Sciatic nerve (tissue), 2 donors: ENCODE measurements at regions not wholly inside any gene's neighbourhood (a gene's known extent, or its start where the extent isn't known, plus 50 kb on each side); places are given as distances from the start of the nearest gene placed in this dataset.
A peak's percentile ranks its signal among the peaks of the same experiment; 100 is the strongest.

Source experiments
- ATAC-seq: fragments of 200-7000 bp; cut with Tn5 transposase; one replicate; pipeline ENCODE4 v1.9.1; 2020; ENCODE audit warnings: mild to moderate bottlenecking, moderate library complexity
- DNase-seq: peaks from one replicate; pipeline ENCODE4 v3.0.0-alpha.2; 2020; ENCODE audit warnings: low spot score
- intact Hi-C: fragments of 100-400 bp; cut with DNase I; formaldehyde crosslinking; loops from one replicate; pipeline ENCODE4 v1.14.2; 2022
- donor health status: DM: no; HTN: no; CAD: no.
- donor health status: DM: no; HTN: no; CAD: no.

- DNase-seq (no peak), ATAC-seq (peak; percentile 46)
- intact Hi-C loops, result no loop called here
Measured at GRCh38 chr1:88451856-88452255, 232.2 kb upstream of the PKN2 start.

- no peak for ATAC-seq
- no peak for DNase-seq
- intact Hi-C loops, result no loop called here
Measured at GRCh38 chr1:88453295-88453694, 230.8 kb upstream of the PKN2 start.

GRCh38 chr1:88454781-88455180 lies 229.3 kb upstream of the PKN2 start:
- ATAC-seq, result no peak

GRCh38 chr1:88455621-88456256 lies 228.3 kb upstream of the PKN2 start:
- ATAC-seq (no peak), DNase-seq (no peak)
- intact Hi-C loops, result no loop called here

More at GRCh38 chr1:88454781-88455180, 229.3 kb upstream of the PKN2 start:
- no peak for DNase-seq
- intact Hi-C loops, result no loop called here

- DNase-seq (no peak), ATAC-seq (no peak)
- intact Hi-C loops, result no loop called here
Measured at GRCh38 chr1:88457197-88457596, 226.9 kb upstream of the PKN2 start.

- no peak for DNase-seq
- ATAC-seq, result no peak
- intact Hi-C loops, result no loop called here
Measured at GRCh38 chr1:88461007-88461406, 223.1 kb upstream of the PKN2 start.

GRCh38 chr1:88462096-88462487 lies 222.0 kb upstream of the PKN2 start:
- intact Hi-C loops, result no loop called here
- ATAC-seq, result no peak
- DNase-seq, result no peak

GRCh38 chr1:88462488-88463261 lies 221.4 kb upstream of the PKN2 start:
- ATAC-seq (peak; percentile 80), DNase-seq (peak; percentile 60)
- intact Hi-C loops, result no loop called here

- DNase-seq, result no peak
- intact Hi-C loops, result no loop called here
- ATAC-seq, result no peak
Measured at GRCh38 chr1:88463401-88463985, 220.6 kb upstream of the PKN2 start.

GRCh38 chr1:88466011-88466410 lies 218.1 kb upstream of the PKN2 start:
- DNase-seq (no peak), ATAC-seq (no peak)
- intact Hi-C loops, result no loop called here

GRCh38 chr1:88466899-88467580 lies 217.0 kb upstream of the PKN2 start:
- DNase-seq, result no peak
- intact Hi-C loops, result no loop called here

GRCh38 chr1:88472298-88472697 lies 211.8 kb upstream of the PKN2 start:
- DNase-seq (no peak), ATAC-seq (peak; percentile 26)
- intact Hi-C loops, result no loop called here

More at GRCh38 chr1:88466899-88467580, 217.0 kb upstream of the PKN2 start:
- ATAC-seq, result no peak

- intact Hi-C loops, result no loop called here
- peak; percentile 58 for ATAC-seq
- DNase-seq, result no peak
Measured at GRCh38 chr1:88472714-88473113, 211.4 kb upstream of the PKN2 start.

- ATAC-seq (no peak), DNase-seq (no peak)
- intact Hi-C loops, result no loop called here
Measured at GRCh38 chr1:88474555-88475304, 209.3 kb upstream of the PKN2 start.

GRCh38 chr1:88484881-88485280 lies 199.2 kb upstream of the PKN2 start:
- intact Hi-C loops, result no loop called here
- no peak for DNase-seq
- ATAC-seq, result no peak

- DNase-seq (no peak), ATAC-seq (no peak)
- intact Hi-C loops, result no loop called here
Measured at GRCh38 chr1:88488237-88488636, 195.8 kb upstream of the PKN2 start.

GRCh38 chr1:88490676-88491075 lies 193.4 kb upstream of the PKN2 start:
- intact Hi-C loops, result no loop called here
- ATAC-seq, result no peak
- DNase-seq, result no peak

- no peak for ATAC-seq
- intact Hi-C loops, result no loop called here
- DNase-seq, result no peak
Measured at GRCh38 chr1:88499671-88500070, 184.4 kb upstream of the PKN2 start.

GRCh38 chr1:88502886-88503285 lies 181.2 kb upstream of the PKN2 start:
- intact Hi-C loops, result no loop called here
- DNase-seq (no peak), ATAC-seq (no peak)
